KOPT-K1 (cell line): ENCODE measurements at regions not wholly inside any gene's neighbourhood (a gene's known extent, or its start where the extent isn't known, plus 50 kb on each side); places are given as distances from the start of the nearest gene placed in this dataset.

ENCODE experiments used
- H3K27ac ChIP-seq: fragments of 200-600 bp; sonication (generic); 2 replicates; pipeline ENCODE4 v1.5.1; 2016; ENCODE audit warnings: antibody characterized with exemption, mild to moderate bottlenecking, low read depth, low read length; ENCODE audit not compliant: poor library complexity, severe bottlenecking
- H3K36me3 ChIP-seq: fragments of 200-600 bp; sonication (generic); 2 replicates; pipeline ENCODE4 v1.5.1; 2017; ENCODE audit warnings: antibody characterized with exemption, mild to moderate bottlenecking, low read length, moderate library complexity; ENCODE audit not compliant: insufficient read depth
- H3K9me3 ChIP-seq: fragments of 200-600 bp; sonication (generic); 2 replicates; pipeline ENCODE4 v1.5.1; 2017; ENCODE audit warnings: antibody characterized with exemption, low read length, mild to moderate bottlenecking; ENCODE audit not compliant: insufficient read depth, poor library complexity, severe bottlenecking

- H3K27ac ChIP-seq = no peak overlapping the region
- H3K9me3 ChIP-seq = no peaks in the 10 kb centered on the region
- H3K36me3 ChIP-seq = no peaks in the 10 kb centered on the region
These were observed 1029.8 kb downstream of the DIAPH3 start for GRCh38 chr13:59133903-59134302.

GRCh38 chr13:59144700-59145099, 1019.0 kb downstream of the DIAPH3 start:
- H3K9me3 ChIP-seq = no peaks in the 10 kb centered on the region

GRCh38 chr13:59145381-59145780, 1018.3 kb downstream of the DIAPH3 start:
- H3K36me3 ChIP-seq = no peaks in the 10 kb centered on the region
- no peaks in the 10 kb centered on the region for H3K9me3 ChIP-seq
- H3K27ac ChIP-seq = no peak overlapping the region

More at GRCh38 chr13:59144700-59145099, 1019.0 kb downstream of the DIAPH3 start:
- Histone ChIP-seq H3K27ac (no peak overlapping the region), H3K36me3 (no peaks in the 10 kb centered on the region)

GRCh38 chr13:59157181-59157580, 1006.5 kb downstream of the DIAPH3 start:
- no peak overlapping the region for H3K27ac ChIP-seq
- no peaks in the 10 kb centered on the region for H3K36me3 ChIP-seq
- no peaks in the 10 kb centered on the region for H3K9me3 ChIP-seq

- Histone ChIP-seq H3K36me3 (no peaks in the 10 kb centered on the region), H3K9me3 (no peaks in the 10 kb centered on the region)
These were observed 997.6 kb downstream of the DIAPH3 start for GRCh38 chr13:59166174-59166573.

GRCh38 chr13:59172076-59172475, 991.7 kb downstream of the DIAPH3 start:
- Histone ChIP-seq H3K27ac (no peak overlapping the region), H3K9me3 (no peaks in the 10 kb centered on the region), H3K36me3 (no peaks in the 10 kb centered on the region)

More at GRCh38 chr13:59166174-59166573, 997.6 kb downstream of the DIAPH3 start:
- no peak overlapping the region for H3K27ac ChIP-seq

- no peaks in the 10 kb centered on the region for H3K36me3 ChIP-seq
- no peak overlapping the region for H3K27ac ChIP-seq
- H3K9me3 ChIP-seq = no peaks in the 10 kb centered on the region
These were observed 987.0 kb downstream of the DIAPH3 start for GRCh38 chr13:59176775-59177174.

- no peak overlapping the region for H3K27ac ChIP-seq
- no peaks in the 10 kb centered on the region for H3K9me3 ChIP-seq
- H3K36me3 ChIP-seq = no peaks in the 10 kb centered on the region
These were observed 985.4 kb downstream of the DIAPH3 start for GRCh38 chr13:59178344-59178743.

GRCh38 chr13:59182241-59182640, 981.5 kb downstream of the DIAPH3 start:
- H3K36me3 ChIP-seq = no peaks in the 10 kb centered on the region
- no peaks in the 10 kb centered on the region for H3K9me3 ChIP-seq
- H3K27ac ChIP-seq = no peak overlapping the region

- no peaks in the 10 kb centered on the region for H3K9me3 ChIP-seq
- H3K36me3 ChIP-seq = no peaks in the 10 kb centered on the region
- no peak overlapping the region for H3K27ac ChIP-seq
These were observed 966.3 kb downstream of the DIAPH3 start for GRCh38 chr13:59197397-59197796.

GRCh38 chr13:59201841-59202240, 961.9 kb downstream of the DIAPH3 start:
- Histone ChIP-seq H3K36me3 (no peaks in the 10 kb centered on the region), H3K27ac (no peak overlapping the region), H3K9me3 (no peaks in the 10 kb centered on the region)

GRCh38 chr13:59203855-59204254, 959.9 kb downstream of the DIAPH3 start:
- no peak overlapping the region for H3K27ac ChIP-seq
- no peaks in the 10 kb centered on the region for H3K9me3 ChIP-seq
- no peaks in the 10 kb centered on the region for H3K36me3 ChIP-seq

- no peaks in the 10 kb centered on the region for H3K36me3 ChIP-seq
- no peak overlapping the region for H3K27ac ChIP-seq
- H3K9me3 ChIP-seq = no peaks in the 10 kb centered on the region
These were observed 958.2 kb downstream of the DIAPH3 start for GRCh38 chr13:59205501-59205900.

- Histone ChIP-seq H3K36me3 (no peaks in the 10 kb centered on the region), H3K27ac (no peak overlapping the region), H3K9me3 (no peaks in the 10 kb centered on the region)
These were observed 955.1 kb downstream of the DIAPH3 start for GRCh38 chr13:59208405-59209195.

- H3K9me3 ChIP-seq = no peaks in the 10 kb centered on the region
These were observed 953.2 kb downstream of the DIAPH3 start for GRCh38 chr13:59210543-59210942.

GRCh38 chr13:59211606-59212005, 952.1 kb downstream of the DIAPH3 start:
- Histone ChIP-seq H3K27ac (no peak overlapping the region), H3K9me3 (no peaks in the 10 kb centered on the region), H3K36me3 (no peaks in the 10 kb centered on the region)

More at GRCh38 chr13:59210543-59210942, 953.2 kb downstream of the DIAPH3 start:
- no peaks in the 10 kb centered on the region for H3K36me3 ChIP-seq
- H3K27ac ChIP-seq = no peak overlapping the region
